ENCODE measurements at regions not wholly inside any gene's neighbourhood (a gene's known extent, or its start where the extent isn't known, plus 50 kb on each side); places are given as distances from the start of the nearest gene placed in this dataset.

GRCh38 chr9:79976257-79977073, 404.7 kb downstream of the TLE4 start:
- intact Hi-C loops (cut with micrococcal nuclease) = no loop called here

- intact Hi-C loops (cut with micrococcal nuclease) = no loop called here
These were observed 404.0 kb downstream of the TLE4 start for GRCh38 chr9:79975621-79976256.

- intact Hi-C loops (cut with micrococcal nuclease) = no loop called here
These were observed 403.1 kb downstream of the TLE4 start for GRCh38 chr9:79974806-79975422.

- intact Hi-C loops (cut with micrococcal nuclease) = no loop called here
These were observed 401.9 kb downstream of the TLE4 start for GRCh38 chr9:79973627-79974026.

- intact Hi-C loops (cut with micrococcal nuclease) = no loop called here
These were observed 398.3 kb downstream of the TLE4 start for GRCh38 chr9:79970146-79970425.

GRCh38 chr9:79969393-79970145, 397.8 kb downstream of the TLE4 start:
- intact Hi-C loops (cut with micrococcal nuclease) = no loop called here

GRCh38 chr9:79968533-79968932, 396.8 kb downstream of the TLE4 start:
- intact Hi-C loops (cut with micrococcal nuclease) = no loop called here

GRCh38 chr9:79962836-79963235, 391.1 kb downstream of the TLE4 start:
- intact Hi-C loops (cut with micrococcal nuclease) = no loop called here

GRCh38 chr9:79962150-79962549, 390.4 kb downstream of the TLE4 start:
- intact Hi-C loops (cut with micrococcal nuclease) = no loop called here

- intact Hi-C loops (cut with micrococcal nuclease) = loop anchor here (10.0 kb wide), 2 partner anchors 380 to 480 kb away; partner anchors contain the start of gene TLE4
These were observed 383.5 kb downstream of the TLE4 start for GRCh38 chr9:79955300-79955699.

- intact Hi-C loops (cut with micrococcal nuclease) = loop anchor here (10.0 kb wide), 2 partner anchors 379 to 479 kb away; partner anchors contain the start of gene TLE4
These were observed 382.1 kb downstream of the TLE4 start for GRCh38 chr9:79953908-79954307.

- intact Hi-C loops (cut with micrococcal nuclease) = loop anchor here (10.0 kb wide), 2 partner anchors 378 to 478 kb away; partner anchors contain the start of gene TLE4
These were observed 380.6 kb downstream of the TLE4 start for GRCh38 chr9:79952401-79952800.

GRCh38 chr9:79946712-79947111, 374.9 kb downstream of the TLE4 start:
- intact Hi-C loops (cut with micrococcal nuclease) = loop anchor here (5.0 to 10.0 kb wide), 2 partner anchors 192 to 814 kb away; no protein-coding TSS in a partner anchor

- intact Hi-C loops (cut with micrococcal nuclease) = loop anchor here (5.0 to 10.0 kb wide), 2 partner anchors 191 to 813 kb away; no protein-coding TSS in a partner anchor
These were observed 373.7 kb downstream of the TLE4 start for GRCh38 chr9:79945495-79945894.

- intact Hi-C loops (cut with micrococcal nuclease) = loop anchor here (5.0 to 10.0 kb wide), 2 partner anchors 190 to 813 kb away; no protein-coding TSS in a partner anchor
These were observed 373.3 kb downstream of the TLE4 start for GRCh38 chr9:79945016-79945415.

GRCh38 chr9:79940919-79941318, 369.2 kb downstream of the TLE4 start:
- intact Hi-C loops (cut with micrococcal nuclease) = loop anchor here (10.0 kb wide), 1 partner anchor 186 kb away; no protein-coding TSS in a partner anchor

- intact Hi-C loops (cut with micrococcal nuclease) = loop anchor here (10.0 kb wide), 1 partner anchor 185 kb away; no protein-coding TSS in a partner anchor
These were observed 368.1 kb downstream of the TLE4 start for GRCh38 chr9:79939819-79940218.

GRCh38 chr9:79936336-79936735, 364.6 kb downstream of the TLE4 start:
- intact Hi-C loops (cut with micrococcal nuclease) = no loop called here

GRCh38 chr9:79929285-79929684, 357.5 kb downstream of the TLE4 start:
- intact Hi-C loops (cut with micrococcal nuclease) = no loop called here

GRCh38 chr9:79928661-79929223, 357.0 kb downstream of the TLE4 start:
- intact Hi-C loops (cut with micrococcal nuclease) = no loop called here

GRCh38 chr9:79925326-79925725, 353.6 kb downstream of the TLE4 start:
- intact Hi-C loops (cut with micrococcal nuclease) = no loop called here
